HL-60 (cell line): ENCODE measurements at regions not wholly inside any gene's neighbourhood (a gene's known extent, or its start where the extent isn't known, plus 50 kb on each side); places are given as distances from the start of the nearest gene placed in this dataset.
"Not testable (repeated sequence)": the region's sequence is repeated elsewhere in the genome, so short reads cannot be mapped to it uniquely, and the experiment has no call there.

ENCODE experiments used
- DNase-seq, 2 experiments: peaks; one replicate each; pipeline ENCODE4 v3.0.0-alpha.2; 2010 to 2020; ENCODE audit warnings: low read depth in 1 of 2, low spot score in 1 of 2
- H3K27ac ChIP-seq: fragments of 250-450 bp; sonication (Bioruptor Pico); replicated peaks from 2 replicates; pipeline ENCODE4 v1.5.1; 2020; ENCODE audit warnings: mild to moderate bottlenecking, moderate library complexity
- H3K27me3 ChIP-seq: fragments of 250-450 bp; sonication (Bioruptor Pico); 2 replicates; pipeline ENCODE4 v1.5.1; 2021; ENCODE audit warnings: mild to moderate bottlenecking, moderate library complexity; ENCODE audit not compliant: insufficient read depth, poor library complexity, severe bottlenecking
- H3K4me3 ChIP-seq: replicated peaks from 2 replicates; pipeline ENCODE4 v1.5.1; 2011; ENCODE audit warnings: mild to moderate bottlenecking, control low read depth, low read length; ENCODE audit not compliant: insufficient read depth
- CTCF ChIP-seq: IDR thresholded peaks from one replicate; pipeline ENCODE4 v1.5.1; 2011; ENCODE audit warnings: low read length, control low read depth, inconsistent platforms; ENCODE audit not compliant: insufficient read depth
- GABPA ChIP-seq: IDR thresholded peaks from 2 replicates; pipeline ENCODE4 v1.6.1; 2012; ENCODE audit warnings: low read depth
- POLR2AphosphoS5 ChIP-seq: IDR thresholded peaks from 2 replicates; pipeline ENCODE4 v1.6.1; 2012; ENCODE audit warnings: low read depth
- SPI1 ChIP-seq: IDR thresholded peaks from 2 replicates; pipeline ENCODE4 v1.6.1; 2012; ENCODE audit warnings: low read depth, mild to moderate bottlenecking, borderline replicate concordance
- TF ChIP-seq, protein P1 (sequence below): IDR thresholded peaks from 2 replicates; pipeline ENCODE4 v1.6.1; 2012; ENCODE audit warnings: low read depth; ENCODE audit not compliant: insufficient replicate concordance

DNA sequence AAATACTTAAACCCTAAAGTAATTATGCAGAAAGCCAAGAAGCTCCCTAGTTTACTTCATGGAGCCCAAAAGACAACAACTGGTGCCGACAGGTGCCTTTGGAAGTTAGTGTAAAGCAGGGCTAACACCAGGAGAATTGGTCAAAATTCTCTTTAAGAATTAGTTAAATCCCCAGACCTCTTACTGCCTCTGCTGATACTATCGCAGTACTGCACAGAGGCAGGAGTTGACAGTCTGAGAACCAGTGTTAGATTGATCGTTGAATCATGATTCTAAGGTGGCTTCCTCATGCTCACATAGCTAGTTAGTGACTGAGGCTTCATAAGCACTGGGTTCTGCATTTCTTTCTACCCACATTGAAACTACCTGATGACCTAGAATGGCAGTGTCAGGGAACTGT lies 445.0 kb downstream of the XIRP2 start:
- no peak overlapping the region for H3K4me3 ChIP-seq
- H3K27me3 ChIP-seq: no peaks in the 10 kb centered on the region
- H3K27ac ChIP-seq: no peak overlapping the region
- TF ChIP-seq CTCF: no peak
- no peak for DNase-seq

DNA sequence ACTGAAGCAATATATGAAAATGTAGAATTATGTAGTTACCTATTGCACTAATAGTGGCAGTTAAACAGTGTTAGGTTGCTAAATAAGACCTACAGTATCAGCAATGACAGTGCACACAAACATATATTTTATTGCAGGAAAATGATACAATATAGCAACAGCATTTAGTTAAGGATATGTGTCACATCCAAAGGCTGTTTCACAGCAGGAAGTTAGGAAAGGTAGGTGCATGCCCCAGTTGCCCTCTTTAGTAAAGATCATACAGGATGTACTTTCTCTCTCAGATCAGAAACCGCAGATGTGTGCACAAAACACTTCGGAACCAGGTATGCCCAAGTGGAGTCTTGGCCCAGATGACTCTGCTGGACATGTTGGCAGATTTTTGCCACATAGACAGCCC lies 444.1 kb downstream of the XIRP2 start:
- no peak overlapping the region for H3K27ac ChIP-seq
- TF ChIP-seq, protein P1, sequence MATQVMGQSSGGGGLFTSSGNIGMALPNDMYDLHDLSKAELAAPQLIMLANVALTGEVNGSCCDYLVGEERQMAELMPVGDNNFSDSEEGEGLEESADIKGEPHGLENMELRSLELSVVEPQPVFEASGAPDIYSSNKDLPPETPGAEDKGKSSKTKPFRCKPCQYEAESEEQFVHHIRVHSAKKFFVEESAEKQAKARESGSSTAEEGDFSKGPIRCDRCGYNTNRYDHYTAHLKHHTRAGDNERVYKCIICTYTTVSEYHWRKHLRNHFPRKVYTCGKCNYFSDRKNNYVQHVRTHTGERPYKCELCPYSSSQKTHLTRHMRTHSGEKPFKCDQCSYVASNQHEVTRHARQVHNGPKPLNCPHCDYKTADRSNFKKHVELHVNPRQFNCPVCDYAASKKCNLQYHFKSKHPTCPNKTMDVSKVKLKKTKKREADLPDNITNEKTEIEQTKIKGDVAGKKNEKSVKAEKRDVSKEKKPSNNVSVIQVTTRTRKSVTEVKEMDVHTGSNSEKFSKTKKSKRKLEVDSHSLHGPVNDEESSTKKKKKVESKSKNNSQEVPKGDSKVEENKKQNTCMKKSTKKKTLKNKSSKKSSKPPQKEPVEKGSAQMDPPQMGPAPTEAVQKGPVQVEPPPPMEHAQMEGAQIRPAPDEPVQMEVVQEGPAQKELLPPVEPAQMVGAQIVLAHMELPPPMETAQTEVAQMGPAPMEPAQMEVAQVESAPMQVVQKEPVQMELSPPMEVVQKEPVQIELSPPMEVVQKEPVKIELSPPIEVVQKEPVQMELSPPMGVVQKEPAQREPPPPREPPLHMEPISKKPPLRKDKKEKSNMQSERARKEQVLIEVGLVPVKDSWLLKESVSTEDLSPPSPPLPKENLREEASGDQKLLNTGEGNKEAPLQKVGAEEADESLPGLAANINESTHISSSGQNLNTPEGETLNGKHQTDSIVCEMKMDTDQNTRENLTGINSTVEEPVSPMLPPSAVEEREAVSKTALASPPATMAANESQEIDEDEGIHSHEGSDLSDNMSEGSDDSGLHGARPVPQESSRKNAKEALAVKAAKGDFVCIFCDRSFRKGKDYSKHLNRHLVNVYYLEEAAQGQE: no peak
- no peak for TF ChIP-seq CTCF
- no peak for TF ChIP-seq SPI1
- no peak for TF ChIP-seq GABPA
- no peak for TF ChIP-seq POLR2AphosphoS5
- DNase-seq: no peak
- no peaks in the 10 kb centered on the region for H3K27me3 ChIP-seq
- H3K4me3 ChIP-seq: no peak overlapping the region

DNA sequence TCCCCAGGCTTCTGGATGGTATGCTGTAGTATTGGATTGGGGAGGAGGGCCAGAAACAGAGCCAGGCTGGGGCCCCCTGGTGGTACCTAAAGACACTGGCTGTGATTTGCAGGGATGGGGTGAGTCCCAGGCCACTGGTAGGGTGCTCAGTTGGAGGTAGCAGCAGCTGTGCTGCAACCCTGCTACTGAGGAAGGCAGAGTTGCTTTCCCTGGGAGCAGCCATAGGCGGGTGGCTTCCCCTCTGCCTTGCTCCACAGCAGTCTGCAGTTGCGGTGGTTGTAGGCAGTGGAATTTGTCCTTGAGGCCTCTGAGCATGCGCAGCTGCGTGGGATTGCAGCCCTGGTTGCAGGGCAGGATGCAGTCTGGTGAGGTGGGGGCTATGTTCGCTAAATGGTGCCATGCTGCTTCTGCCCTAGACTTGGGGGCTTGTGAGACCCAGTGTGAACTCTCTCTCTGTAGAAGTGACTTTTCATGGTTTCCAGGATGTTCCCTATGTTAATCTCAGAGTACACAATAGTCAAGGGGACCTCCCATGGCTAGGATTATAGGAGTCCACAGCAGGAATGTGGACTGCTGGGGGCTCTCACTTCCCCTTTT lies 443.5 kb downstream of the XIRP2 start:
- Histone ChIP-seq H3K4me3 (no peak overlapping the region), H3K27ac (no peak overlapping the region), H3K27me3 (no peaks in the 10 kb centered on the region)
- TF ChIP-seq CTCF (no peak), POLR2AphosphoS5 (no peak)
- TF ChIP-seq, protein P1: no peak
- DNase-seq: no peak

GRCh38 chr2:167328808-167329207 lies 440.5 kb downstream of the XIRP2 start:
- not testable (repeated sequence) for H3K27ac ChIP-seq, H3K27me3 ChIP-seq, H3K4me3 ChIP-seq, DNase-seq
